ENCODE measurements at regions not wholly inside any gene's neighbourhood (a gene's known extent, or its start where the extent isn't known, plus 50 kb on each side); places are given as distances from the start of the nearest gene placed in this dataset.
"Not testable (repeated sequence)": the region's sequence is repeated elsewhere in the genome, so short reads cannot be mapped to it uniquely, and the experiment has no call there.

DNA sequence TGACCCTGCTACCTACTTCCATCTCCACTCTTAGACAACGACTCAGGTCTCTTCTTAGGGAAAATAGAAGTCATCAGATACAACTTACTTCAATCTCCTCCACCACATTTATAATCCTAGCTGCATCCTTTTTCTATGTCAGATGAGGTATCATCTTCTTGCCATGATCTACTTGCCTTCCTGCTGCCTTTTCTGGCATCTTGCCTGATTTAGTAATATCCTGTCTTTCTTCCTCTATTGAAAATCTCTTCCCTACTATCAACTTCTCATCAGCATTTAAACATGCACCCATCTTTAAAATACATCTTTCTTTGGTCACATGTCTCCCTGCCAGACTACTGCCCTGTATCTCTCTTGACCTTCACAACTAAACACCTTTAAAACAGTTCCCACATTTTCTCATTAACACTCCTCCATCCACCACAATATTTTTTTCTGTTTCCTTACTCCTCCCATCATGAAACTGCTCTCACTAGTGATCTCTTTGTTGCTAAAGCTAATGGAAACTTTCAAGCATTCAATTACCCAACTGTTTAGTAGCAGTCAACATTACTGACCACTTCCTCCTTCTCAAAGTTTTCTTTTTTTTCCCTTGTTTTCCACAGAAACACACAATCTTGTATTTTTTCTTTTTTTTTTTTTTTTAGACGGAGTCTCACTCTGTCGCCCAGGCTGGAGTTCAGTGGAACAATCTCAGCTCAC lies 100.8 kb upstream of the CXorf66 start:
- DNase-seq (ENCODE audit: low read depth): no peak

DNA sequence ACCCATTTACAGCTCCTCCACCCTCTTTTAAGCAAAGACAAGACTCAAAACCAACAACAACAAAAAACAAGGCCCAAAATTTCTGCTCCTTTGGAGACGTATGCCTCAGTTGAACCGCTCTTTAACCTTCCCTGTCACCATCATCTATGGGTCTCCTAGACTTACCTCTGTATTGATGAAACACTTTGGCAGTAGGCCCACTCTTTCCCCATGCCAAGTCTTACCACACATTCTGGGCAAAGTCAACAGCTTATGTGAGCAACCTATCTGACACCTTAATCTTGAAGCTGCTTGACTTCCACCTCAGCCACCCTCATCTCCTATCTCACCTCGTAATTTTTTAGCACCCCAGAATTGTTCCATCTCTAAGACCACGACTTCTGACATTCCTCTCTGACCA lies 99.7 kb upstream of the CXorf66 start:
- no peak for DNase-seq (ENCODE audit: low read depth)

DNA sequence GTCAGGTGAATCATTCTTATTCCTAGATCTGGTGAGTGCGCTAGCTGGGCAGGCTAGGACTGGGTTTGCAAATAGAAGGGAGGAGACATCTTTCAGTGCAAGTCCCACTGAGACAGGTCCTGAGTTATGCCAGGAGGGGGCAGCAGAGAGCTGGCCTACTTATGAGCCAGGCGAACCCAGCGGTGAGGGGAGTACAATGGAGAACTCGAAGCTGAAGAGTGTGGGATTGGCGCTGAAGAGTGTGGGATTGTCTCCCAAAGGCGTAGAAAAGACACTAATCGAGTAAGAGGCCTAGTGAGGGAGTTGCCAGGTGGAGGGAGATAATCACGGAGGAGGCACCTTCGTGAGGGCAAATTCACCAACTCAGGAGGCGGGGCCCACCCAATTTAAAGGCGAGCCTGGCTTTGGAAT lies 91.7 kb upstream of the CXorf66 start:
- peak; percentile 15 for DNase-seq (ENCODE audit: low read depth)

DNA sequence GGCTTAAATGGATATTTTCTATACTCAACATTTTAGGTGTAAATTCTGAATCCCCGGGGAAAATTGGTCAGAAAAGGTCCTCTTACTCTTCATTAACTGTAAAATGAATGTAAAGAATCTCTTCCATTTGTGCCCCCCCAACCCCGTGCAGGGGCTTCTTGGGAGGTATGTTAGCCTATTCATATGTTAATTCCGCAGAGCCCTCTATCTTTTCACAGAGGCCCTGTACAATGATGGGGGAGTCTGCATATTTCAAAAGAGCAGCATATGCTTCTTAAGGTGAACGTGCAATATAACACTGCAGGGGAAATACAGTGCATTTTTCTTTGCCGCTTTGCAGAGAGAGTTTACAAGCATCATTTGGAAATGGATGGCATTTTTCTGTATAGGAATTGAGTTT lies 88.5 kb upstream of the CXorf66 start:
- DNase-seq (ENCODE audit: low read depth): no peak

DNA sequence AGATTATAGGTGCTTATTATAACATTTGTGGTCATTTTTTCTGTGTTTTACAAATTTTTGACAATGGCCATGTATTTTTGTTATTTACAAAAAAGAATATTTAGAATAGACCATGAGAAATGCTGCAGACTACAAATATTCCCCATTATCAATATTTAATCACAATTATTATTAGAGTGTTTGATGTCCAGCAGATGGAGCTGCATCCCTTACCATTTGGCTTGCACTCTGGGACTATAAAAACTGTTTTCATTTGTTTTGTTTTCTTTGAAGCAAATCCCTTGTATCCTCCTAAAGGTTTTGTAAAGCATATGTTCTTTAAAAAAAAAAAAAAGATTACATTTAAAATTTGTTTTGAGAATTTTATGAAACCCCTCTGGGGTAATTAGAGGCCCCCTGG lies 85.6 kb upstream of the CXorf66 start:
- DNase-seq (ENCODE audit: low read depth): no peak

DNA sequence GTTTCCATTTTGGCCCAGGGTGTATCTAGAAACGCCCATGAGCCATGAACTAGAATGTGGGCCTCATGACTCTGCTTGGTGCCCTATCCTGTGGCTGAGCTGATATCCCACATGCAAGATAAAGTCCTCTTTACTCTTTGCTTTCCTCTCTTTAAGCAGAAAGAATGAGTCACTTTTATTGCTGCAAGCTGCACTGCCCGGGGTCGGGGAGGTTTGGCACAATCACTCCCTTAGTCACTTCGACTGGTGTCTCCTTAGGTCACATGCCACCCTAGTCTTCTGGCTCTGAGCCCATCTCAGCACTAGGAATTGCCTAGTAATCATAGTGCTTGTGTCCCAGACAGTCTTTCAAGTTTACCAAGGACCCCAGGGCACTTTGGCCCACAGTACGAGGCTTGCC lies 75.1 kb upstream of the CXorf66 start:
- DNase-seq (ENCODE audit: low read depth): no peak

DNA sequence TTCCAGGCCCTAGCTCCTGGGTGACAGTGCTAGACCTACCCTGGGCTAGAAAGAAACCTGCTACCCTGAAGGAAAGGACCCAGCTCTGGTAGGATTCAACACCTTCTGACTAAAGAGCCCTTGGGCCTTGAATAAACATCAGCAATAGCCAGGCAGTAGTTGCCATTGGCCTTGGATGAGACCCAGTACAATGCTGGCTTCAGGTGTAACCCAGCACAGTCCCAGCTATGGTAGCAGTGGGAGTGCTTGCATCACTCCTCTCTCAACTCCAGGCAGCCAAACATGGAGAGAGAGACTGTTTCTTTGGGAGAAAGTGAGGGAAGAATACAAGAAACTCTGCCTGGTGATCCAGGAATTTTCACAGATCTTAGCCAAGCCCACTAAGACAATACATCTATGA lies 73.5 kb upstream of the CXorf66 start:
- no peak for DNase-seq (ENCODE audit: low read depth)

DNA sequence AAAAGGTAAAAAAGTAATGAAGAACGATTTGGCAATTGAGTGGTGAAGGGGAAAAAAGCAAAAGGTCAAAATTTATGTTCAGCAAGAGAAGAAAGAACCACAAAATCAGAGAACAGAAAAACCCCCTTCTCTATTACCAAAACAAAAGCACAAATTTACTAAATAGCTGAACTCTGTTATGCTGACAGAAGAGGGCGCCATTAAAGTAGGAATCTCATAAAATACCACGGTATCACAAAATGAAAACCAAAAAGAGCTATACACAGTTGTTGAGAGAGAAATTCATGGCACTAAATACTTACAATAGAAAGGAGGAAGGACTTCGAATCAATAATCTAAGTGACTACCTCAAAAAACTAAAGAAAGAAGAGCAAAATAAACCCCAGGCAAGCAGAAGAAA lies 69.6 kb upstream of the CXorf66 start:
- DNase-seq (ENCODE audit: low read depth): no peak

DNA sequence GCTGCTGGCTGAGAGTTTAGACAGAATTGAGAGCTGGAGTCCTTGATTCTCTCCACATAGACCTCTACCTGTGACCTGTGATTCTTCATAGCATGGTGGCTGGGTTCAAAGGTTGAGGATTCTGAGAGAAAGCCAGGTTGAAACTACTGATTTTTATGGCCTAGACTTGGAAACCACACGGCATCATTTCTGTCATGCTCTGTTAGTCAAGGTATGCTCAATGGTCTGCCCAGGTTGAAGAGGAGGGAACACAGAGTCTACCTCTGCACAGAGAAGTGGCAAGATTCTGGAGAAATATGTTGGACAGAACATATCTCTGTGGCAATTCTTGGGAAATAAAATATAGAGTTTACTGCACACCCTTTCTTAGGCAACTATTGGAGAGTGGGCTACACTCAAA lies 57.2 kb upstream of the CXorf66 start:
- DNase-seq (ENCODE audit: low read depth): no peak

DNA sequence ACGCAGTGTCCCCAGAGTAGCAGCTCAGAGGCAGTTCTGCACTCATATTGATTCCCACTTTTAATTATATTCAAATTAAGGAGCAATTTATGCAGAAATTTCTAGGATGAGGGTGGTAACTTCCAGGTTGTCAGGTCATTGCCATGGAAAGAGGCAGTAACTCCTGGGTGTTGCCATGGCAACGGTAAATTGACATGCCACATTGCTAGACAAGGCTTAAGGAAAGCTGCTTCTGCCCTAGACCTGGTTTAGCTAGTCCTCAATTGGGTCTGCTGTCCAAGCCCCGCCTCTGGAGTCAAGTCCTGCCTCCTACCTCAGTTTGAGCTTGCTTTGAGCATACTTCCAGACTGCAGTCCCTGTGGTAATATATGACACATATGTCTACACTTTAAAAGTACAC lies 53.8 kb upstream of the CXorf66 start:
- DNase-seq (ENCODE audit: low read depth): not testable (repeated sequence)

Measured in activated T-helper 1 cell treated with Interleukin-2 at 50 U/mL for 16 hours (primary cell).